C4-2B (cell line): ENCODE measurements at regions not wholly inside any gene's neighbourhood (a gene's known extent, or its start where the extent isn't known, plus 50 kb on each side); places are given as distances from the start of the nearest gene placed in this dataset.

Experiments
- H3K27ac ChIP-seq: fragments of 450-650 bp; 2 replicates; pipeline ENCODE4 v1.5.1; 2017
- CTCF ChIP-seq: fragments of 450-650 bp; conservative IDR thresholded peaks from 2 replicates; pipeline ENCODE4 v1.5.1; 2017; ENCODE audit warnings: mild to moderate bottlenecking
- ZFX ChIP-seq: fragments of 450-650 bp; IDR thresholded peaks from 2 replicates; pipeline ENCODE4 v1.6.1; 2017

- no peak overlapping the region for H3K27ac ChIP-seq
- TF ChIP-seq ZFX, result no peak
- no peak for TF ChIP-seq CTCF
These were observed 418.8 kb downstream of the MAN2A1 start for GRCh38 chr5:110108520-110108919.

GRCh38 chr5:110109667-110110066, 419.9 kb downstream of the MAN2A1 start:
- no peak overlapping the region for H3K27ac ChIP-seq

GRCh38 chr5:110112348-110112747, 422.6 kb downstream of the MAN2A1 start:
- H3K27ac ChIP-seq, result no peak overlapping the region
- no peak for TF ChIP-seq CTCF
- no peak for TF ChIP-seq ZFX

More at GRCh38 chr5:110109667-110110066, 419.9 kb downstream of the MAN2A1 start:
- TF ChIP-seq ZFX, result no peak
- no peak for TF ChIP-seq CTCF

GRCh38 chr5:110115503-110115902, 425.8 kb downstream of the MAN2A1 start:
- no peak overlapping the region for H3K27ac ChIP-seq
- no peak for TF ChIP-seq ZFX
- TF ChIP-seq CTCF, result no peak

- H3K27ac ChIP-seq, result no peak overlapping the region
- TF ChIP-seq CTCF (no peak; the same call in none of the 2 replicates), ZFX (no peak)
These were observed 426.8 kb downstream of the MAN2A1 start for GRCh38 chr5:110116539-110116938.

- no peak for TF ChIP-seq ZFX
- H3K27ac ChIP-seq, result no peak overlapping the region
These were observed 445.5 kb downstream of the MAN2A1 start for GRCh38 chr5:110134963-110135935.

- no peak overlapping the region for H3K27ac ChIP-seq
- TF ChIP-seq ZFX, result no peak
- no peak for TF ChIP-seq CTCF
These were observed 460.5 kb downstream of the MAN2A1 start for GRCh38 chr5:110150199-110150598.

- H3K27ac ChIP-seq, result no peak overlapping the region
- TF ChIP-seq ZFX (no peak), CTCF (no peak)
These were observed 469.5 kb downstream of the MAN2A1 start for GRCh38 chr5:110159202-110159601.
